PC-3 (cell line): ENCODE measurements at regions not wholly inside any gene's neighbourhood (a gene's known extent, or its start where the extent isn't known, plus 50 kb on each side); places are given as distances from the start of the nearest gene placed in this dataset.

Experiments
- EZH2 ChIP-seq: fragments of 300-600 bp; sonication (generic); IDR thresholded peaks from one replicate; pipeline ENCODE4 v1.6.1; 2017; ENCODE audit warnings: antibody characterized with exemption, mild to moderate bottlenecking, low read length; ENCODE audit not compliant: unreplicated experiment
- EZH2phosphoT487 ChIP-seq: fragments of 300-600 bp; sonication (generic); IDR thresholded peaks from 2 replicates; pipeline ENCODE4 v1.6.1; 2018; ENCODE audit warnings: mild to moderate bottlenecking, antibody characterized with exemption, low read length, borderline replicate concordance
- TF ChIP-seq, protein P1 (sequence below): fragments of 300-600 bp; sonication (generic); conservative IDR thresholded peaks from 2 replicates; pipeline ENCODE4 v1.5.1; 2017; ENCODE audit warnings: antibody characterized with exemption, low read depth, mild to moderate bottlenecking, low read length

DNA sequence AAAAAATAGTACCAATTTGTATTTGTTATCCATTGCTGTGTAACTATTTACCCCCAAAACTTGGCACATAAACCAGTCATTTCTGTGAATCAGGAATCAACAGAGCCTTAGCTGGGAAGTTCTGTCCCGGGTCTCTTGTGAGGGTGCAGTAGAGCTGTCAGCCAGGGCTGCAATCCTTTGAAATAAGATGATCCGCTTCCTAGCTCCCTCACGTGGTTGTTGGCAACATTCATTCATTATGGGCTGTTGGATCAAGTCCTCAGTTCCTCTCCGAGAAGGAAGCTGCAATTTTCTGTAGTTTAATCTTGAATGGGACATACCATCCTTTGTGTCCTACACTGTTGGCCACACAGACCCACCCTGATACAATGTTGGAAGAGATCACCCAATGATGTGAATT lies 277.2 kb downstream of the SUCLA2 start:
- TF ChIP-seq, protein P1, sequence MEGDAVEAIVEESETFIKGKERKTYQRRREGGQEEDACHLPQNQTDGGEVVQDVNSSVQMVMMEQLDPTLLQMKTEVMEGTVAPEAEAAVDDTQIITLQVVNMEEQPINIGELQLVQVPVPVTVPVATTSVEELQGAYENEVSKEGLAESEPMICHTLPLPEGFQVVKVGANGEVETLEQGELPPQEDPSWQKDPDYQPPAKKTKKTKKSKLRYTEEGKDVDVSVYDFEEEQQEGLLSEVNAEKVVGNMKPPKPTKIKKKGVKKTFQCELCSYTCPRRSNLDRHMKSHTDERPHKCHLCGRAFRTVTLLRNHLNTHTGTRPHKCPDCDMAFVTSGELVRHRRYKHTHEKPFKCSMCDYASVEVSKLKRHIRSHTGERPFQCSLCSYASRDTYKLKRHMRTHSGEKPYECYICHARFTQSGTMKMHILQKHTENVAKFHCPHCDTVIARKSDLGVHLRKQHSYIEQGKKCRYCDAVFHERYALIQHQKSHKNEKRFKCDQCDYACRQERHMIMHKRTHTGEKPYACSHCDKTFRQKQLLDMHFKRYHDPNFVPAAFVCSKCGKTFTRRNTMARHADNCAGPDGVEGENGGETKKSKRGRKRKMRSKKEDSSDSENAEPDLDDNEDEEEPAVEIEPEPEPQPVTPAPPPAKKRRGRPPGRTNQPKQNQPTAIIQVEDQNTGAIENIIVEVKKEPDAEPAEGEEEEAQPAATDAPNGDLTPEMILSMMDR: no peak
- TF ChIP-seq EZH2phosphoT487: no peak
- no peak for TF ChIP-seq EZH2
